CD4-positive, alpha-beta T cell (primary cell): ENCODE measurements at regions not wholly inside any gene's neighbourhood (a gene's known extent, or its start where the extent isn't known, plus 50 kb on each side); places are given as distances from the start of the nearest gene placed in this dataset.

Experiments
- ATAC-seq: fragments of 200-7000 bp; cut with Tn5 transposase; one replicate; pipeline ENCODE4 v1.10.0; 2022; ENCODE audit warnings: mild to moderate bottlenecking; ENCODE audit not compliant: poor library complexity
- CTCF ChIA-PET: fragments of 350-600 bp; sonication (Branson Sonifier 250); formaldehyde crosslinking; loops from one replicate; lab custom pipeline; 2021; ENCODE audit warnings: antibody characterized with exemption, inconsistent platforms; lab: Charles Lee
- POLR2A ChIA-PET: fragments of 350-600 bp; sonication (Branson Sonifier 250); formaldehyde crosslinking; loops from one replicate; lab custom pipeline; 2021; ENCODE audit warnings: antibody characterized with exemption, inconsistent platforms; lab: Charles Lee
- DNase-seq, 14 experiments: peaks; one replicate each; pipeline ENCODE4 v3.0.0-alpha.2; 2013 to 2020; ENCODE audit warnings: mixed read lengths in 2 of 14
- H3K27ac ChIP-seq, 2 donors: one replicate each; pipeline versions ENCODE4 v1.5.1 to v1.7.0; 2013; ENCODE audit warnings: low read length in 2 of 2, low read depth in 1 of 2, mild to moderate bottlenecking in 1 of 2
- H3K27me3 ChIP-seq, 2 experiments: 1 replicate in 1 of 2; 2 replicates in 1 of 2; pipeline versions ENCODE4 v1.6.1 to v1.7.0; 2013; ENCODE audit warnings: low read length in 2 of 2, control low read depth in 1 of 2, mild to moderate bottlenecking in 1 of 2, moderate library complexity in 1 of 2; ENCODE audit not compliant: insufficient read depth in 2 of 2, control insufficient read depth in 1 of 2
- H3K36me3 ChIP-seq: one replicate; pipeline ENCODE4 v1.6.1; 2013; ENCODE audit warnings: low read length, control low read depth; ENCODE audit not compliant: insufficient read depth
- H3K4me1 ChIP-seq: one replicate; pipeline ENCODE4 v1.6.1; 2013; ENCODE audit warnings: low read length, control low read depth; ENCODE audit not compliant: insufficient read depth
- H3K4me3 ChIP-seq: one replicate; pipeline ENCODE4 v1.5.1; 2013; ENCODE audit warnings: mild to moderate bottlenecking, low read length, moderate library complexity
- H3K9me3 ChIP-seq, 2 experiments: 1 replicate in 1 of 2; 2 replicates in 1 of 2; pipeline versions ENCODE4 v1.6.1 to v1.7.0; 2013; ENCODE audit warnings: low read length in 2 of 2, mild to moderate bottlenecking in 2 of 2, control low read depth in 1 of 2, moderate library complexity in 1 of 2; ENCODE audit not compliant: control insufficient read depth in 1 of 2, insufficient read depth in 1 of 2
- H3K27ac Mint-ChIP-seq: one replicate; pipeline ENCODE4 v1.8.0; 2020; ENCODE audit warnings: mixed read lengths
- H3K27me3 Mint-ChIP-seq: one replicate; pipeline ENCODE4 v1.8.0; 2021; ENCODE audit warnings: mixed read lengths
- H3K36me3 Mint-ChIP-seq: one replicate; pipeline ENCODE4 v1.8.0; 2021; ENCODE audit warnings: low read depth, mixed read lengths
- H3K4me1 Mint-ChIP-seq: one replicate; pipeline ENCODE4 v1.8.0; 2021; ENCODE audit warnings: low read depth, mixed read lengths
- H3K4me3 Mint-ChIP-seq: one replicate; pipeline ENCODE4 v1.8.0; 2020; ENCODE audit warnings: mild to moderate bottlenecking, mixed read lengths
- H3K9me3 Mint-ChIP-seq: one replicate; pipeline ENCODE4 v1.8.0; 2020; ENCODE audit warnings: mixed read lengths
- intact Hi-C, 2 experiments: fragments of 100-400 bp; cut with DNase I in 1 of 2; cut with micrococcal nuclease in 1 of 2; formaldehyde crosslinking; loops; one replicate each; pipeline versions ENCODE4 v1.15.1 to v1.9.0; 2023 to 2025; cut with DNase I, micrococcal nuclease
- TF ChIP-seq, protein P1 (sequence below): fragments of 200-600 bp; IDR thresholded peaks from one replicate; pipeline ENCODE4 v1.8.0; 2022; ENCODE audit warnings: antibody characterized with exemption, mild to moderate bottlenecking

DNA sequence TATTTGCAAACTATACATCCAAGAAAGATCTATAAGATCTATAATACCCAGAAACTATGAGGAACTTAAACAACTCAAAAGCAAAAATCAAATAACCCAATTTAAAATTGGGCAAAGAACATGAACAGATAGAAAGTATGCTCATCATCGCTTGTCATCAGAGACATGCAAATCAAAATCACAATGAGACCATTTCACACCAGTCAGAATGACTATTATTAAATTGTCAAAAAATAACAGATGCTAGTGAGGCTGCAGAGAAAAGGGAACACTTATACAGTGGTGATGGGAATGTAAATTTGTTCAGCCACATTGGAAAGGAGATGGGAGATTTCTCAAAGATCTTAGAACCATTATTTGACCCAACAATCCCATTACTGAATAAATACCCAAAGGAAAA lies 1451.7 kb upstream of the ADGRL3 start:
- H3K27me3 ChIP-seq, result no peaks in the 10 kb centered on the region
- no peaks in the 10 kb centered on the region for H3K27me3 Mint-ChIP-seq
- no peaks in the 10 kb centered on the region for H3K4me1 ChIP-seq
- TF ChIP-seq, protein P1, sequence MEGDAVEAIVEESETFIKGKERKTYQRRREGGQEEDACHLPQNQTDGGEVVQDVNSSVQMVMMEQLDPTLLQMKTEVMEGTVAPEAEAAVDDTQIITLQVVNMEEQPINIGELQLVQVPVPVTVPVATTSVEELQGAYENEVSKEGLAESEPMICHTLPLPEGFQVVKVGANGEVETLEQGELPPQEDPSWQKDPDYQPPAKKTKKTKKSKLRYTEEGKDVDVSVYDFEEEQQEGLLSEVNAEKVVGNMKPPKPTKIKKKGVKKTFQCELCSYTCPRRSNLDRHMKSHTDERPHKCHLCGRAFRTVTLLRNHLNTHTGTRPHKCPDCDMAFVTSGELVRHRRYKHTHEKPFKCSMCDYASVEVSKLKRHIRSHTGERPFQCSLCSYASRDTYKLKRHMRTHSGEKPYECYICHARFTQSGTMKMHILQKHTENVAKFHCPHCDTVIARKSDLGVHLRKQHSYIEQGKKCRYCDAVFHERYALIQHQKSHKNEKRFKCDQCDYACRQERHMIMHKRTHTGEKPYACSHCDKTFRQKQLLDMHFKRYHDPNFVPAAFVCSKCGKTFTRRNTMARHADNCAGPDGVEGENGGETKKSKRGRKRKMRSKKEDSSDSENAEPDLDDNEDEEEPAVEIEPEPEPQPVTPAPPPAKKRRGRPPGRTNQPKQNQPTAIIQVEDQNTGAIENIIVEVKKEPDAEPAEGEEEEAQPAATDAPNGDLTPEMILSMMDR, result no peak
- intact Hi-C loops, result no loop called here
- ChIA-PET POLR2A (no interaction called here), CTCF (no interaction called here)
- peaks cover 5% of the 10 kb centered on the region for H3K9me3 Mint-ChIP-seq
- H3K9me3 ChIP-seq, result peaks cover 0 to 4% of the 10 kb centered on the region in 2 experiments
- no peak overlapping the region for H3K27ac Mint-ChIP-seq
- no peak overlapping the region for H3K27ac ChIP-seq
- no peak for ATAC-seq
- no peaks in the 10 kb centered on the region for H3K36me3 Mint-ChIP-seq
- H3K36me3 ChIP-seq, result no peaks in the 10 kb centered on the region
- H3K4me3 Mint-ChIP-seq, result no peak overlapping the region
- no peaks in the 10 kb centered on the region for H3K4me1 Mint-ChIP-seq
- no peak for DNase-seq
- no peak overlapping the region for H3K4me3 ChIP-seq

DNA sequence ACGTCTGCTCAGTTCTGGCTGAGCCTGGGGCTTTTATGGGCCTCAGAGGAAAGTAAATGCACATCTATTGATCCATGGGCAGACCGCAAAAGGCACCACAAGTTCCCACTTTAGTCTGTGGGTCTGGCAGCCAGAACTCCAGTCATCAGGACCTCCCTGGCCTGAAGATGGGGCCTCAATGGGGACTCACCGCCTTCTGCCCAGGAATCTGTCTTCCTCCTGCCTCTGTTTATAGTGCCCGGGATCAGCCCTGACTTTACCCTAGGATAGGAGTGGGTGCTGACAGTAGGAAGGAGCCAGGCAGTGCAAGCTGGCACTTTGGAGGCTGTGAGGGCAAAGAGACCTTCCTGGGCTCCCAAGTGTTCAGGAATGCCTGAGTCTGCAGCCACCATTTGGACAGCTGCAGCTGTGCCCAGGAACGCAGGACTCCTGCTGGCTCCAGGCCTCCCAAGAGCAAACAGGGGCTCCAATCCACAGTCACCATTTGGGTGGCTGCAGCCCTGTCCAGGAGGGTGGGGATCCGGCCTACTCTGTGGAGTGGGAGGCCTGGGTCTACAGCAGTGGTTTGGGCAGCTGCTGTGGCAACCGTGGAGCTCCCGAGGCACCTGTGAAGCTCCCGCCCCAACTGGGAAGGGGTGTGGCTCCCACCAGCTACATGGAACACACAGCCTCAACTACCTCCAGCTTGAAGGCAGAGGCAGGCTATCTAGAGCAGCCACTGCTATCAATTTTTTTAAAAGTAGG lies 1440.9 kb upstream of the ADGRL3 start:
- CTCF ChIA-PET, result no interaction called here
- H3K9me3 Mint-ChIP-seq, result peaks cover 11% of the 10 kb centered on the region
- TF ChIP-seq, protein P1, result no peak
- ATAC-seq, result no peak
- H3K9me3 ChIP-seq, result peaks cover 3 to 16% of the 10 kb centered on the region in 2 experiments
- no peaks in the 10 kb centered on the region for H3K36me3 Mint-ChIP-seq
- no peaks in the 10 kb centered on the region for H3K4me1 ChIP-seq
- no peaks in the 10 kb centered on the region for H3K4me1 Mint-ChIP-seq
- POLR2A ChIA-PET, result no interaction called here
- no peak overlapping the region for H3K27ac ChIP-seq
- no peak overlapping the region for H3K4me3 Mint-ChIP-seq
- H3K27ac Mint-ChIP-seq, result no peak overlapping the region
- no peaks in the 10 kb centered on the region for H3K27me3 ChIP-seq
- H3K36me3 ChIP-seq, result no peaks in the 10 kb centered on the region
- peak in 1 of 14 experiments; percentile 1 for DNase-seq
- no peak overlapping the region for H3K4me3 ChIP-seq
- no peaks in the 10 kb centered on the region for H3K27me3 Mint-ChIP-seq
- intact Hi-C loops, result no loop called here

DNA sequence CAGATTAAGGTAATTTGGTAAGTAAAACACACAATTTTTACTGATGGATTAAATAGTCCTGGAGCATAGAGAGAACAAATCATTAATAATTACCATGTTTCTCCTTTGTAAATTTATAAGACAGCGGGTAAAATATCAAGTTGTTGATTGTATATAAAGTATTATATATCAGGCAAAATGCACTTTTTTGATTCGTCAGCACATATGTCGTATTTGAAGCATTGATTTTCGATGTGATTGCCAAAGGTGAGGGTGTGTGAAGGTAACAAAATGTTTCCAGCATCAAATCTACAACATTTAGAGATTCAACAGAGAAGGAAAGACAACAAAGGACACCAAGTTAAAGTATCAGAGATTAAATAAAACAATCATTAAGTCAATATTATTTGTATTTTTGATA lies 1437.8 kb upstream of the ADGRL3 start:
- intact Hi-C loops, result no loop called here
- Histone ChIP-seq H3K27ac (no peak overlapping the region), H3K9me3 (peaks cover 3 to 16% of the 10 kb centered on the region in 2 experiments), H3K27me3 (no peaks in the 10 kb centered on the region), H3K4me1 (no peaks in the 10 kb centered on the region), H3K36me3 (no peaks in the 10 kb centered on the region), H3K4me3 (no peak overlapping the region)
- ChIA-PET CTCF (no interaction called here), POLR2A (no interaction called here)
- TF ChIP-seq, protein P1, result no peak
- DNase-seq, result no peak
- H3K27me3 Mint-ChIP-seq, result no peaks in the 10 kb centered on the region
- H3K4me1 Mint-ChIP-seq, result no peaks in the 10 kb centered on the region
- H3K9me3 Mint-ChIP-seq, result peaks cover 11% of the 10 kb centered on the region
- H3K4me3 Mint-ChIP-seq, result no peak overlapping the region
- no peaks in the 10 kb centered on the region for H3K36me3 Mint-ChIP-seq
- ATAC-seq, result no peak
- no peak overlapping the region for H3K27ac Mint-ChIP-seq
